IPS DF 4.7 (cell line): ENCODE measurements at regions not wholly inside any gene's neighbourhood (a gene's known extent, or its start where the extent isn't known, plus 50 kb on each side); places are given as distances from the start of the nearest gene placed in this dataset.

ENCODE experiments used
- DNase-seq: peaks from one replicate; pipeline ENCODE4 v3.0.0-alpha.2; 2013; ENCODE audit warnings: low spot score; ENCODE audit errors: extremely low read depth

- DNase-seq = no peak
Observed at GRCh38 chr2:11920993-11921583, 174.7 kb downstream of the LPIN1 start.

DNA sequence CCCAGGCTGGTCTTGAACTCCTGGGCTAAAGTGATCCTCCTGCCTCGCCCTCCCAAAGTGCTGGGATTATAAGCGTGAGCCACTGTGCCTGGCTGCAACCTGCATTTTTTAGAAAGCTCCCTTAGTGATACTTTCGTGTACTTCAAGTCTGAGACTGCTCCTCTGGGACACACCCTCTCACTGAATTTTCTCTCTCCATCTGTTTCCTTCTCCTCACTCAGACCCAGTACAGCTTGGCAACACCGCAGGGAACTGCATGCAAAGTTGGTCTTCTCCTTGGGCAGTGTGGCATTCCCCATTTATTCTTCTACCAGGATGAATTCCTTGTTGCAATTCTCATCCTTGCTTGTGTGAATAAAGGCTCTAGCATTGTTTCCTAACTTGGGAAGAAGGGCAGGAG lies 175.9 kb downstream of the LPIN1 start:
- no peak for DNase-seq

DNA sequence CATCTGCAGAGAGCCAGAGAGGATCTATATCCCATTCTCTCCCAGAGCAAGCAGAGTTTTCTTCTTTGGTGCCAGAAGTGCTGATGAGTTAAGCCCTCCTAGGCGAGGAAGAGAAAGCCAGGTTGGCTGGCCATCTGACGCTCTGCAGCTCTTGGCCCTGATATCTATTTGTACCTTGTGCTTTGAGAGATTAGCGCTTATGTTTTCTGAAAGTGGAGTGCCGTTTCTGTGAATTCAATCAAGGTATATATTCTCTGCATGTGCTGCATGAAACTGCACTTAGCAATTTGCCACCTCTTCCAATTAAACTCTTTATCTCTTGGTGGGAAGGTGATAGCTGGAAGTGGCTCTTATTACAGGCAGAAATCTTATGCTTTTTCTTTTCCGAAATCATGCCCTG lies 177.5 kb downstream of the LPIN1 start:
- no peak for DNase-seq

DNA sequence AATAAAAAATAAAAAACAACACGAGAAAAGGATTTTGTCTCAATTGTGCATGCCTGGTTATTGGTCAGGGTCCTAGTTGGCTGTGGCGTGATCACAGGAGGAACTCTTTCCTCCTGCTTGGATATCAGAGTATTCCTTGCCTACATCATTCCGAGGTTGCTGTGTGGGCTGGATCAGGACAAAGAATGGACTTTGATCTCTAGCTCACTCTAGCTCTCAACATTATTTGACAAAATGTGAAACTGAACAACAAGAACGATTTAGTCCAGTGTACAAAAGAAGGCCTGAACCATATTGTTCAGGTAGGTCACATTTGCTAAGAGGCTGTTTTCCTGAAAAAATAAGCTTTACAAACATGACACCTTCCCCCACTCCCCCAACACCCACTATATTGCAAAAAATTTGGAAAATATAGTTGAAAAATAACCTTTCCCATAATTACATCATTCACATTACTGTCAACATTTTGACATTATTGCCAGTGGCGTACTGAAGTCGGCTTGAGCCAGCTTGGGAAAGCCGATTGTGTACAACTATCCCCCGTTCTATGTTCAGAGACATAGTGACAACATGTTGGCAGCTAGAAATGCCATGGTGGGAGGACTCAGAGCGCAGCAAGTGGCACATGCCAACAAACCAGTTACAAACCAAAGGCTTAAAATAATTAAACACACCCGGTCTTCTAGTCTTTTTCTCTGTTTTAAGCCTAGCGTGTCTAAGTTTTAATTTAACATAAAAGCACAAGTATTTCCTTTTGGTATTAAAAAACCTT lies 179.0 kb downstream of the LPIN1 start:
- no peak for DNase-seq

- DNase-seq = no peak
Observed at GRCh38 chr2:11930211-11930761, 183.9 kb downstream of the LPIN1 start.

GRCh38 chr2:11932048-11932512 lies 185.6 kb downstream of the LPIN1 start:
- DNase-seq = no peak

GRCh38 chr2:11932962-11933361 lies 186.5 kb downstream of the LPIN1 start:
- DNase-seq = no peak

DNA sequence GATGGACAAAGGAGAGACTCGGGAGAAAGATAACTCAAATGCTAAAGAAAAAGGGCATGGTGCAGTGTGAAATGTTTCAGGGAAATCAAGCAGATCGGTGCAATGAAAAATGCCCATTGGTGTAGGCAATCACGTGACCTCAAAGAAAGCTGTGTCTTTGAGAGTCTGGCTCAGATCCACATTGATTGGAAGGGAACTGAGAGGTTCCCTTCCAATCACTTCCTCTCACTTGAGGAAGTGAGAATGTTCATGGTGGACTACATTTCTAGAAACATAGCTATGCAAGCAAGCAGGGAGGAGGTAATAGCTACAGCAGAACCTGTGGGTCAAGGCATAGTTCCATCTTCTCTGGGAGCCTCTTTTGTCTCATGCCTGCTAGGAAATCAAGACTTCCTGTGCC lies 187.4 kb downstream of the LPIN1 start:
- DNase-seq = no peak

DNA sequence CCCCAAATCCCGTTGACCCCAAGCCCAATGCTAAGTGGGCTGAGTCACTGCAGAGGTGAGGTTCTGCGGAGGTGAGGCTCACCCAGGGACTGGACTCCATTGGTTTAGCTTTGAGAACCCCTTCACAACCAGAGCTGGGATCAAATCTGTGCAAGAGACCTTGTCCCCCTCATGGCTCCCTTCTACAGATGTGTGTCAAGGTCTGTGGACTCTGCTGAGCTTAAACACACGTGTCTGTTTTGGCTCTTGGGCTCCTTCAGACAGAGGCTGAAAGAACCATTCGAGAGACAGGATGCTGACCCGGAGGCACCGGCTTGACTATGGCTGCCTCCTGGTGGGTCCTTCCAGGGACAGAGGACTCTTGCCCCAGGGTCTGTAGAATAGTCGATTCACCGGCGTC lies 190.3 kb downstream of the LPIN1 start:
- no peak for DNase-seq

DNA sequence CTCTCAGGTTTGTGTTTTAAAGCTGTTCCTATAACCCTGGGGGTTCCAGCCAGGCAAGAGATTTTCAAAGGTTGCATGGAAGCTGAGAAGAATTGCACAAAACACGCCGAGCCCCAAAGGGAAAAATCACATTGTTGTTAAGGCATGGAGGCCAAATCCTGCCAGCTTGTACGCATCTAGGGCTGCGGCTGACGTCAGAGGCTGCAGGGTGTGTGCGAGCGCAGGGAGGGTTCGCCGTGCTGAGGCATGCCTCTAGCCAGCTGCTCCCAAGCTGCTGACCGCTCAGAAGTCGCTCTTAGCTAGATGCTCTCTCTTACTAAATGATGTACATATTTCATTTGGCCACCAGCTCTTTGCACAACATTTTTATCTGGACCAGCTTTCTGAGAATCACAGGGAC lies 191.8 kb downstream of the LPIN1 start:
- no peak for DNase-seq

GRCh38 chr2:11939523-11939922 lies 193.1 kb downstream of the LPIN1 start:
- DNase-seq = no peak

DNA sequence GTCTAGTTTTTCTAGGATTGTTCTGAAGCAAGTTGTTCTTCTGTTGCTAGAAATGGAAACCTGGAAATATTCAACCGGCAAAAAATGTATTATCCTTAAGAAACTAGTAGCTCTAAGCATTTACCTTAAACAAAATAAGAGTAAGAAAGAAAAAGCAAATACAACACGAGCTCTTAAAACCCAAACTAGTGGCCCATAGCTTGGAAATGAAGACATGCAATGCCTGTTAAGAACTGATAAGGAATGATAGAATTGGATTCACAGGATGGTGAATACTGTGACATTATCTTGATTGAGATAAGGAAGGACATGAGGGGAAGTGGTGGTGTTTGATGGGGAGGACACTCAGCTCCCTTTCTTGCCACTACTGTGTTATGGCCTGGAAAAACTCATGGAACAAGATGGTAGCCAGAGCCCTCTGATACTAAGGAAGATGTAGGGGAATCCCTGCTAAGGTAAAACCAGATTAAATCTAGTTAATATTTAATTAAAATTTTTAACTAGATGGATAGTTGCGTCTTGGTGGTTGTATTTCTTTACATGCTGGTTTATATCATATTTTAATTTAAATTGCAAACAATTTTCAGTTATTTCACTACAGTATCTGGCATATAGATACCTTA lies 193.8 kb downstream of the LPIN1 start:
- no peak for DNase-seq

DNA sequence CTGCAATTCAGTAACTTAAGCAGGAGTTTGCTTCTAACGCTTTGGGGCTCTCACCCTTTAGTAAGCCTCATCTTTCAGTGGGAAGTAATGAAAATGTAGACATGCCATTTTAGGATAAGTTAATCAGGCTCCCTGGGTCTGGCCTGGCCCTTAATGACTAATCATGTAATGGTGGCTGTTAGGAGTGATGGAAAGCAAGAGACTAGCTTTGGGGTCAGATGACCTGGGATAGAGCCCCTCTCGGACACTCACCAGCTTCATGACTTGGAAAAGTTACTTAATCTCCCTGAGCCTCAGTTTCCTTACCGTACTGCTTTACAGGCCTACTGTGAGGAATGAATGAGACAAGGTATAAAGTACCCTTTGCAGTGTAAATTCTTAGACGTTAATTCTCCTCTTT lies 194.4 kb downstream of the LPIN1 start:
- DNase-seq = no peak

GRCh38 chr2:11941201-11942177 lies 195.1 kb downstream of the LPIN1 start:
- DNase-seq = no peak

DNA sequence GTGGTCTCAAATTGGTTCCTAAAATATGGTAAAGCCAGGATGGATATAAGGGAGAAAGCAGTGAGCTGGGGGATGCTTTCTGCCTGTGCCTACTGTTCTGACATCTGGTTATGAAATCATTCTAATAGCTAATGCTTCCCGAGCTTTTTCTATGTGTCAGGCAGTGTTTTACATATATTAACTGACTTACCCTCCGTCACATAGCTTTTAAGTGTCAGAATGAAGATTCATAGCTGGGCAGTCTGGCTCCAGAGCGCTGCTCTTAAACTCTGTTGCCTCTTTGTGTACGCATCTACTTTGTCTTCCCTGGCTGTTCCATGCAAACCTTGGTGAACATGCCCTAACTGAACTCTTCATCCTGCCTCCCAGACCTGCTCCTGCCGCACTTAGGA lies 195.7 kb downstream of the LPIN1 start:
- no peak for DNase-seq

DNA sequence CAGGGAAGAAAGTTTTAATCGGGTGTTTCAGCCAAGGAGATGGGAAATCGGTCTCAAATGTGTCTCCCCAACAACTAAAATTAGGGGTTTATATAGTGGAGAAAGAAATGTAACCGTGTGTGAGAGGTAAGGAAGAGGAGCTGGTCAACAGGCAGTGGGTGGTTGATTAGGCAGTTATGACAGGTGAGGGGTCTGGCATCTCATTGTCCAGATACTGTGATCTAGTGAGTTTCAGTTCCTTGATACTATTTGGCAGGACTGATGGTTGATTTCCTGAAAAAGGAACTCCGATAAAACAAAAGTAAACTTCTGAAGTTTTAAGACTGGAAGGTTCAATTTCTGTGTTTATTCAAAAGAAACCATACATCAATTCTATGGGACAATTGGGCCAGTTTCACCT lies 197.9 kb downstream of the LPIN1 start:
- DNase-seq = no peak

DNA sequence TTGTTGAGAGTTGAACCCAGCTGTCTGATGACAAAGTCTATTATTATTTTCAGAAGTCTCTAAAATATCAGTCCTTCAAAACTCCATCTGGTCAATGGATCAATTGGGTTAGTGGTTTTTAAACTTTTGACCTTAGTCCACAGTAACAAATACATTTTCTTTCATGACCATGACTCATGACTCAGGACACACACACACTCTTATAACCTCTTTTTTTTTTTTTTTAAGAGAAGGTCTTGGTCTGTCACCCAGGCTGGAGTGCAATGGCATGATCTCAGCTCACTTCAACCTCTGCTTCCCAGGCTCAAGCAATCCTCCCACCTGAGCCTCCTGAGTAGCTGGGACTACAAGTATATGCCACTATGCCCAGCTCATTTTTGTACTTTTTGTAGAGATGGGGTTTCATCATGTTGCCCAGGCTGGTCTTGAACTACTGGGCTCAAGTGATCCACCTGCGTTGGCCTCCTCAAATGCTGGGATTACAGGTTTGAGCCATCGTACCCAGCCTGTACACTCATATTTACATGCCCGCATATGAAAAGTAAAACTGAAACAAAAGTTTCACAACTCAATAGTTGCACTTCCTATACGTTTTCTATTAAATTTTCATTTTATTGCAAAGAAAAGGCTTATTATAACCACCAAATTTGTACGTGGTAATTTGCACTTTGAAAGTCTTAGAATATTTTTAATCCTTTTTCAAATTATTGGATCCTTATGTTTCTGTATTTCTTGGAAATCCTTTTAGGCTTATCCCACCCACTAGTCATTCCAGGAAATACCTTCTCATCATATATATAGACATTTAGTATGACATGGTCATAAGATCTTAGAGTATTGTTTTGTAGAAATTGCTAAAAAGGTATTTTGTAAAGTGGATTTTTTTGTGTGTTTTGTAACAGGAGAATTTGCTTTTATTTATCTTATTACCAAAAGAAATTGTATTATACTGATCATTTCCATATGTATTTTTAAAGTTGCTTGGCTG lies 199.0 kb downstream of the LPIN1 start:
- DNase-seq = no peak

DNA sequence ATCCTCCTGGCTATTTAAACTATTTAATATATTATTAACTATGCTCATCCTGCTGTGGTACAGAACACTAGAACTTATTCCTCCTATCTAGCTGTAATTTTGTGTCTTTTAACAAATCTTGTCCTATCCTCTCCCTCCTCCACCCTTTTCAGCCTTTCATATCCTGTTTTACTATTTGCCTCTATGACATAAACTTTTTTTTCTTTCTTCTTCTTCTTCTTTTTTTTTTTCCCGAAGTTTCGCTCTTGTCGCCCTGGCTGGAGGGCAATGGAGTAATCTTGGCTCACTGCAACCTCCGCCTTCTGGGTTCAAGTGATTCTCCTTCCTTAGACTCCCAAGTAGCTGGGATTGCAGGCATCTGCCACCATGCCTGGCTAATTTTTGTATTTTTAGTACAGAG lies 201.5 kb downstream of the LPIN1 start:
- DNase-seq = no peak

DNA sequence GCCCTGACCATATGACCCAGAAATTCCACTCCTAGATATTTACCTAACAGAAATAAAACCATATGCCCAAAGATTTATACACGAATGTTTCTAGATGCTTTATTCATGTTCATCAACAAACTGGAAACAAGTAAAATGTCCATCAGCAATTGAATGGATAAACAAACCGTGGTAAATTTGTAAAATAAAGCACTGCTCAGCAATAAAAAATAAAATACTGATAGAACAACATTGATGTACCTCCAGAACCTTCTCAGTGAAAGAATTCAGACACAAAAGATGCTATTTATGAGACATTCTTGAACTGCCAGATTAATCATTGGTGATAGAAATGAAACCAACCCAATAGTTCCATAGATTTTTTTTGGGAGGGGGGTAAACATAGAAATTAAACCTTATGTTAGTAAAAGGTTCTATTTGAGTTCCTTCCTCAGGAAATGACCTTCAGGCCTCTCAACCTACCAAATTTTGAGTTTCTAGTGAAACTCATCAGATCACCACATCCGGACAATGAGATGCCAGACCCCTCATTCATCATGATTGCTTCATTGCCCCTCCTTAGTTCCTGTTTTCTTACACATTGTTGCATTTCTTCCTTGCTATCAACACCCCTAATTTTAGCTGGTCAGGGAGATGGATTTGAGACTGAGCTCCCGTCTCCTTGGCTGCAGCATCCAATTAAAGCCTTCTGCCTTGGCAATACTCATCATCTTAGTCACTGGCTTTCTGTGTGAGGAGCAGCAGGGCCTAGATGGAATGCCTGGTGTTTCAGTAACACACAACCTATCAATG lies 203.5 kb downstream of the LPIN1 start:
- DNase-seq = no peak
